ENCODE measurements at regions not wholly inside any gene's neighbourhood (a gene's known extent, or its start where the extent isn't known, plus 50 kb on each side); places are given as distances from the start of the nearest gene placed in this dataset.

DNA sequence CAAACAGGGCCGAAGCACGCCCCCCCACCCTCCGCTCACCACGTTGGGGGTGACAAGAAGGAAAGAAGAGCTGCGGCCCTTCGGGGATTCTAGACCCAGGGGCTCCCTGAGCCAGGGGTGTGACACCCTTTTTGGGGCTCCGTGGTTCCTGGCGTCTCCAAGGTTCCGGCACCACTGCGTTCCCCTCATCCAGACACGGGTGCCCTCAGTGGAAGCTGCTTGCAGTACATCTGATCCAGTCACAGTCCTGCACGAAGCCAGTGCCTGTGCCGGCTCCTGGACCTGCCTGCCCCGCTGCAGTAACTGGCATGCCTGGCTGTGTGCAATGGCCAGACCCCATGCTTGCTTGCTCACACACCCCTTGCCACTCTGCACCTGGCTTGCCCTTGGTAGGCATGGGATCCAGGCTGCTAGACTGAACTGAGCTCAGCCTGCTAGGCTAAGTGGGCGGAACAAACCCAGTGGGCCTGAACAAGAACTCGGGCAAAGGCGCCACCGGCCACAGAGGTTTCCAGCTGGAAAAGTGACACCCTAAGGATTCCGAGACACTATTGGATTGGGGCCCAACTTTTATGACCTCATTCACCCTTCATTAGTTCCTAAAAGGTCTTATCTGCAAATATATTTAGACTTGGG lies 420.4 kb upstream of the AGA start:
- TF ChIP-seq, protein P1, sequence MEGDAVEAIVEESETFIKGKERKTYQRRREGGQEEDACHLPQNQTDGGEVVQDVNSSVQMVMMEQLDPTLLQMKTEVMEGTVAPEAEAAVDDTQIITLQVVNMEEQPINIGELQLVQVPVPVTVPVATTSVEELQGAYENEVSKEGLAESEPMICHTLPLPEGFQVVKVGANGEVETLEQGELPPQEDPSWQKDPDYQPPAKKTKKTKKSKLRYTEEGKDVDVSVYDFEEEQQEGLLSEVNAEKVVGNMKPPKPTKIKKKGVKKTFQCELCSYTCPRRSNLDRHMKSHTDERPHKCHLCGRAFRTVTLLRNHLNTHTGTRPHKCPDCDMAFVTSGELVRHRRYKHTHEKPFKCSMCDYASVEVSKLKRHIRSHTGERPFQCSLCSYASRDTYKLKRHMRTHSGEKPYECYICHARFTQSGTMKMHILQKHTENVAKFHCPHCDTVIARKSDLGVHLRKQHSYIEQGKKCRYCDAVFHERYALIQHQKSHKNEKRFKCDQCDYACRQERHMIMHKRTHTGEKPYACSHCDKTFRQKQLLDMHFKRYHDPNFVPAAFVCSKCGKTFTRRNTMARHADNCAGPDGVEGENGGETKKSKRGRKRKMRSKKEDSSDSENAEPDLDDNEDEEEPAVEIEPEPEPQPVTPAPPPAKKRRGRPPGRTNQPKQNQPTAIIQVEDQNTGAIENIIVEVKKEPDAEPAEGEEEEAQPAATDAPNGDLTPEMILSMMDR (IDR thresholded peaks at IDR 0.05; ENCODE audit: insufficient read depth, low read length) = no peak
- no peak for DNase-seq (ENCODE audit: low read depth)
- no peak overlapping the region for H3K4me3 ChIP-seq (ENCODE audit: low read depth, low read length)

DNA sequence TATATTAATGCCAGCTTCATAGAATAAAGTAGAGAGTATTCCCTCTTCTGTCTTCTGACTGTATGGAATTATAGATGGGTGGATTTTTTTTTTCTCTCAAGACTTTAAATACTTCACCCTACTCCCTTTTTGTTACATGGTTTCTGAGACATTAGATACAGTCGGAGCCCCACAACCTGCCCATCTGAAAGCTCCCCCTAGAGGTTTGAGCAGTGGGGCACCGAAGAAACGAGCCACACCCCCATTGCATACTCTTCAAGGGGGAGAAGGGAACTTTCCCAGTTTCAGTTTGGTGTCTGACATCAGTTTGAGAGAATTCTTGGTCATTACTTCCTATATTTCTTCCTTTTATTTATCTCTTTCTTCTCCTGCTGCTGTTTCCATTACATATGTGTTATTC lies 437.6 kb upstream of the AGA start:
- DNase-seq (ENCODE audit: low read depth) = no peak
- TF ChIP-seq, protein P1 (IDR thresholded peaks at IDR 0.05; ENCODE audit: insufficient read depth, low read length) = no peak
- H3K4me3 ChIP-seq (ENCODE audit: low read depth, low read length) = no peak overlapping the region

DNA sequence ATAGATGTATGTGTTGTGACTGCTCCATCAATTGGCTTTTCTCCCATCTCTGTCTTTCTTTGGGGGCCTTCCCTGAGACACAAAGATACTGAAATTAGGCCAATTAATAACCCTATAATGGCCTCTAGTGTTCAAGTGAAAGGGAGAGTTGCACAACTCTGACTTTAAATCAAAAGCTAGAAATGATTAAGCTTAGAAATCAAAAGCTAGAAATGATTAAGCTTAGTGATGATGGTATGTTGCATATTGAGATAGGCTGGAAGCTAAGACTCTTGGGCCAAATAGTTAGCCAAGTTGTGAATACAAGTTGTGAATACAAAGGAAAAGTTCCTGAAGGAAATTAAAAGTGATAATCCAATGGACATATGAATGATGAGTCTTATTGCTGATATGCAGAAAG lies 452.9 kb upstream of the AGA start:
- TF ChIP-seq, protein P1 (IDR thresholded peaks at IDR 0.05; ENCODE audit: insufficient read depth, low read length) = no peak

DNA sequence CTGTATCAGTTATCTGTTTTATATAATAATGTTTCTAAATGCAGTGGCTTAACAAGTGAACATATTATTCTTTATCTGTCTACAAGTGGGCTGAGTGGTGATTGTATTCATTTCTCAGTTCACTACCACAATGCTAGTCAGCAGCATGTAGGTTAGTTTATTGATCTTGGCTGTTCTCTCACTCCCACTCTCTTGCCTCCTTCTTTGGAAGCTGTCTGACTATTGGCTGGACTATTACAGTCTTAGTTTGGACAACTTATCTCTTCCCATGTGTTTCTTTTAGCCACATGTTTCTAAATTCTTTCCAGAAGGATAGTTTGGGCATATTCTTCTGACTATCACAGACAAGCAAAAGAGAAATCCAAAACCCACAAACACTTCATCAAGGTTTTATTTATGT lies 459.5 kb upstream of the AGA start:
- DNase-seq (ENCODE audit: low read depth) = no peak
- no peak overlapping the region for H3K4me3 ChIP-seq (ENCODE audit: low read depth, low read length)
- TF ChIP-seq, protein P1 (IDR thresholded peaks at IDR 0.05; ENCODE audit: insufficient read depth, low read length) = no peak

More for the DNA sequence above, 452.9 kb upstream of the AGA start:
- no peak for DNase-seq (ENCODE audit: low read depth)
- H3K4me3 ChIP-seq (ENCODE audit: low read depth, low read length) = no peak overlapping the region

DNA sequence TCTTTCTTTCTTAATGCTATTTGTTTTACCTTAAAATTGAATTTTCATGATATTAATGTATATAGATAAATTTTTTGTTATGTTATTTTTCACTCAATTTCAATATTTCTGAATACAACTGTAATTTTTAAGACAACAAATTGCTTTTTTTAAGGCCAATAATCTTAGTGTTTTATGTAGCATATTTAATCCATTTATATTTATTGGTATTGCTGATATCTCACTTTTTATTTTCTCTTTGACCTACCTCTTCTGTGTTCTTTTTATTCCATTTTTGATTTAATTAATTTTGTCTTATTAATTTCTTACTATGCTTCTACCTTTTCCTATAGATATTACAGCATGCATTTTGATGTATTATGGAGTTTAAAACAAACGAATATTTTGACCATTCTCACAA lies 460.1 kb upstream of the AGA start:
- no peak for DNase-seq (ENCODE audit: low read depth)
- TF ChIP-seq, protein P1 (IDR thresholded peaks at IDR 0.05; ENCODE audit: insufficient read depth, low read length) = no peak
- H3K4me3 ChIP-seq (ENCODE audit: low read depth, low read length) = no peak overlapping the region

DNA sequence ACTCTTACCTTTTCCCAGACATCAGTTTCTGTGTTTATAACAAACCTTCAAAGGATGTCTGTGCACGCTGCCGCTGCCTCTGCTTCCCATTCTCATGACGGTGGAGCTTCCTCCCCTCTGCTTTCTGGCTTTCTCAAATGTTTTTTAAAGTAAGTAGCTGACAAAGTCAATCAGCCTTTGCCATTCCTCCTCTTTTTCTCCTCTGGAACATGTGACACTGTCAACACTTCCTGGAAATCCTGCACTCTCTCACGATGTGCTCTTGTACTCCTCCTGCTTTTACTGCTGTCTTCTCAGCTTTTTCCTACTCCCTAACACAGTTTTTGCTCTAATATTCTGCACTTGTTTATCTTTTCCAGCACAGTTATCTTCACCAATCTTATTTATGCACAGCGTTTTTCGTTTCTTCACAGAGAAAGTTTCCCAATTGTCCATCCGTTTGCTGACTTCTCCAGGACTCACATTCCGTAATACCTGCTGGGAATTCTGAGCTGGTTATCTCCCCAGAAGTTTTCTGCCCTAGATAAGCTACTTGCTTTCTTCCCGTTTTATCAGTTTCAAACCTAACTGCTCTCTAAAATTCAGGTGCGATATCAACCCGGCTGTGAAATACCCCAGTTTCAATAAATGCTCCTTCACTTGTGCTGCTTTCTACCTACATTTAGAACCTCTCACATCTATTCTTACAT lies 465.6 kb upstream of the AGA start:
- TF ChIP-seq, protein P1 (IDR thresholded peaks at IDR 0.05; ENCODE audit: insufficient read depth, low read length) = no peak
- DNase-seq (ENCODE audit: low read depth) = no peak
- no peak overlapping the region for H3K4me3 ChIP-seq (ENCODE audit: low read depth, low read length)
